ENCODE measurements at regions not wholly inside any gene's neighbourhood (a gene's known extent, or its start where the extent isn't known, plus 50 kb on each side); places are given as distances from the start of the nearest gene placed in this dataset.

DNA sequence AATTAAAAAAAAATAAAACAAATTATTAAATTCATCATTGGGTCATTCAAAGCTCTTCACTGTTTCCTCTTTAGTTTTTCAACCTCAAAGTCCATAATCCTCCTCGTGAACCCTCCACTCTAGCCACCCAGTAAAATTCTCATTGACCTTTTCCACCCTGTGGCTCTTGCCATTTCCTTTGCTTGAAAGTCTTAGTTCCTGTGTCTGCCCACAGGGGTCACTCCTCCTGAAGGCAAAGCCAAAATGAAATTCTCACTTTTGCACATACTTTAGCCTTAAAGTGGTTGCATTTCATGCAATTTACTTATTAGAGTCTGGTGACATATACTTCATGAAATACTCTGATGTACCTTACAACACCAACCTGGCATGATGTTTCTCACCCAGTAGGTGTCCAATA, 263.7 kb downstream of the BMP2 start:
- POLR2A ChIA-PET (ENCODE audit: unreplicated experiment): no interaction called here
- TF ChIP-seq SMC3 (IDR thresholded peaks at IDR 0.05; ENCODE audit: low read depth, low read length): no peak
- Histone ChIP-seq H3K9ac (ENCODE audit: low read depth, low read length) (no peak overlapping the region), H2BK120ac (ENCODE audit: low read depth, low read length) (no peak overlapping the region), H3K18ac (ENCODE audit: low read depth, low read length) (no peak overlapping the region), H3K9me3 (ENCODE audit: control insufficient read depth, insufficient read depth, low read length) (no peaks in the 10 kb centered on the region; the same call in 1 of the 2 replicates), H2AK9ac (replicated peaks; ENCODE audit: low read depth, low read length, poor library complexity) (no peak overlapping the region), H2AK5ac (ENCODE audit: low read depth, low read length) (no peak overlapping the region), H3K27ac (ENCODE audit: insufficient read depth, low read length) (no peak overlapping the region), H3K4ac (ENCODE audit: low read depth, low read length) (no peak overlapping the region), H4K20me1 (ENCODE audit: insufficient read depth, low read length) (no peaks in the 10 kb centered on the region), H3K79me1 (ENCODE audit: low read depth in 1 of 2, low read length in 2 of 2) (no peaks in the 10 kb centered on the region), H2BK5ac (ENCODE audit: low read depth, low read length, poor library complexity, severe bottlenecking) (no peak overlapping the region), H4K91ac (ENCODE audit: insufficient read depth, low read depth, low read length) (no peak overlapping the region), H3K4me3 (ENCODE audit: insufficient read depth, low read depth, low read length) (no peak overlapping the region), H3K4me2 (ENCODE audit: low read depth, low read length) (no peak overlapping the region), H3K56ac (ENCODE audit: extremely low read depth, insufficient read depth, low read length) (no peak overlapping the region), H2BK15ac (ENCODE audit: low read depth, low read length) (no peak overlapping the region), H2BK20ac (ENCODE audit: low read depth, low read length) (no peak overlapping the region), H2AFZ (replicated peaks; ENCODE audit: low read length, poor library complexity) (no peak overlapping the region), H3K23ac (ENCODE audit: low read depth, low read length) (no peak overlapping the region), H3K14ac (replicated peaks; ENCODE audit: low read depth, low read length) (no peak overlapping the region), H3K36me3 (ENCODE audit: control insufficient read depth, insufficient read depth, low read length) (no peaks in the 10 kb centered on the region), H3K27me3 (ENCODE audit: control insufficient read depth, insufficient read depth, low read length) (no peaks in the 10 kb centered on the region), H4K5ac (ENCODE audit: low read depth, low read length) (no peak overlapping the region), H3K9me1 (ENCODE audit: insufficient read depth, low read length) (no peaks in the 10 kb centered on the region), H3K4me1 (ENCODE audit: control insufficient read depth, insufficient read depth, low read length) (no peaks in the 10 kb centered on the region), H4K8ac (ENCODE audit: low read depth in 2 of 2, low read length in 2 of 2) (no peak overlapping the region)
- CTCF ChIA-PET: no interaction called here
- intact Hi-C loops (cut with micrococcal nuclease): no loop called here
- BruUV-seq (replicated peaks): no TSS peak
- no CpG with 5 or more reads among the region's 1 CpG for whole genome bisulfite sequencing, 2 experiments (ENCODE audit: extremely low coverage in 2 of 2, insufficient read length in 1 of 2)
- DNase-seq (no peak), ATAC-seq (ENCODE audit: low read depth) (no peak)
- in situ Hi-C loops (cut with MboI; ENCODE audit: low sequenced_read_pairs): no loop called here
- dilution Hi-C loops (cut with HindIII; ENCODE audit: low sequenced_read_pairs, unreplicated experiment): no loop called here
